GM23338 (cell line): ENCODE measurements at regions not wholly inside any gene's neighbourhood (a gene's known extent, or its start where the extent isn't known, plus 50 kb on each side); places are given as distances from the start of the nearest gene placed in this dataset.

Experiments
- ATAC-seq: fragments of 200-7000 bp; cut with Tn5 transposase; 3 replicates; pipeline ENCODE4 v1.9.1; 2020
- DNase-seq: peaks from one replicate; pipeline ENCODE4 v3.0.0-alpha.2; 2015; ENCODE audit warnings: low spot score
- H2AFZ ChIP-seq: fragments of 200-600 bp; sonication (generic); 2 replicates; pipeline ENCODE4 v1.8.0; 2016; ENCODE audit warnings: antibody characterized with exemption, mild to moderate bottlenecking, moderate library complexity
- H3F3A ChIP-seq: fragments of 200-600 bp; sonication (generic); replicated peaks from 2 replicates; pipeline ENCODE4 v1.8.0; 2017; ENCODE audit warnings: antibody characterized with exemption, mixed run types, low read depth
- H3K27ac ChIP-seq: fragments of 200-600 bp; sonication (generic); 2 replicates; pipeline ENCODE4 v1.6.1; 2016; ENCODE audit warnings: low read depth
- H3K27me3 ChIP-seq: fragments of 200-600 bp; sonication (generic); 2 replicates; pipeline ENCODE4 v1.8.0; 2016; ENCODE audit warnings: mild to moderate bottlenecking, mixed run types, moderate library complexity; ENCODE audit not compliant: insufficient read depth
- H3K36me3 ChIP-seq: fragments of 200-600 bp; sonication (generic); 2 replicates; pipeline ENCODE4 v1.8.0; 2016; ENCODE audit warnings: mild to moderate bottlenecking; ENCODE audit not compliant: insufficient read depth
- H3K4me1 ChIP-seq: fragments of 200-600 bp; sonication (generic); 2 replicates; pipeline ENCODE4 v1.8.0; 2016; ENCODE audit warnings: mild to moderate bottlenecking, moderate library complexity; ENCODE audit not compliant: insufficient read depth
- H3K4me2 ChIP-seq: fragments of 200-600 bp; sonication (generic); 2 replicates; pipeline ENCODE4 v1.7.1; 2017; ENCODE audit warnings: mixed run types
- H3K4me3 ChIP-seq: fragments of 200-600 bp; sonication (generic); 2 replicates; pipeline ENCODE4 v1.6.1; 2016; ENCODE audit warnings: mixed run types
- H3K79me2 ChIP-seq: fragments of 200-600 bp; sonication (generic); replicated peaks from 2 replicates; pipeline ENCODE4 v1.8.0; 2017; ENCODE audit warnings: mild to moderate bottlenecking; ENCODE audit not compliant: insufficient read depth
- H3K9me2 ChIP-seq: fragments of 200-600 bp; sonication (generic); 2 replicates; pipeline ENCODE4 v1.8.0; 2017; ENCODE audit not compliant: insufficient read depth
- H4K20me1 ChIP-seq: fragments of 200-600 bp; sonication (generic); replicated peaks from 2 replicates; pipeline ENCODE4 v1.8.0; 2017; ENCODE audit warnings: mild to moderate bottlenecking; ENCODE audit not compliant: insufficient read depth
- H3K27ac Mint-ChIP-seq: 2 replicates; pipeline ENCODE4 v1.8.0; 2020; ENCODE audit warnings: inconsistent platforms, mild to moderate bottlenecking, moderate library complexity, mixed read lengths
- H3K27me3 Mint-ChIP-seq: 3 replicates; pipeline ENCODE4 v1.8.0; 2022; ENCODE audit warnings: low read depth, mild to moderate bottlenecking, moderate library complexity, mixed read lengths, inconsistent platforms; ENCODE audit not compliant: insufficient read depth, poor library complexity
- H3K36me3 Mint-ChIP-seq: 3 replicates; pipeline ENCODE4 v1.8.0; 2021; ENCODE audit warnings: low read depth, mild to moderate bottlenecking, inconsistent platforms, moderate library complexity, mixed read lengths
- H3K4me1 Mint-ChIP-seq: 3 replicates; pipeline ENCODE4 v1.8.0; 2020; ENCODE audit warnings: mild to moderate bottlenecking, inconsistent platforms, mixed read lengths
- H3K4me3 Mint-ChIP-seq: 3 replicates; pipeline ENCODE4 v1.8.0; 2021; ENCODE audit warnings: moderate library complexity, mild to moderate bottlenecking, inconsistent platforms, mixed read lengths
- H3K9me3 Mint-ChIP-seq: 3 replicates; pipeline ENCODE4 v1.8.0; 2020; ENCODE audit warnings: moderate library complexity, mild to moderate bottlenecking, inconsistent platforms, mixed read lengths
- CREB1 ChIP-seq: fragments of 250-450 bp; sonication (Bioruptor Pico); IDR thresholded peaks from 2 replicates; pipeline ENCODE4 v1.5.0; 2020; ENCODE audit warnings: low read depth, mild to moderate bottlenecking, moderate library complexity
- CTCF ChIP-seq, 2 experiments: fragments of 200-600 bp in 1 of 2; sonication (generic) in 1 of 2; conservative IDR thresholded peaks; 2 replicates each; pipeline versions ENCODE4 v1.5.1 to v1.6.1; 2016 to 2017; ENCODE audit warnings: antibody characterized with exemption in 2 of 2, low read depth in 2 of 2, mild to moderate bottlenecking in 2 of 2, moderate library complexity in 1 of 2
- EZH2 ChIP-seq: fragments of 200-600 bp; sonication (generic); IDR thresholded peaks from one replicate; pipeline ENCODE4 v1.8.0; 2017; ENCODE audit warnings: antibody characterized with exemption, mild to moderate bottlenecking, low read depth; ENCODE audit not compliant: unreplicated experiment
- EZH2phosphoT487 ChIP-seq: fragments of 200-600 bp; sonication (generic); IDR thresholded peaks from one replicate; pipeline ENCODE4 v1.8.1; 2018; ENCODE audit warnings: antibody characterized with exemption; ENCODE audit not compliant: unreplicated experiment
- NANOG ChIP-seq: IDR thresholded peaks from 2 replicates; pipeline ENCODE4 v1.6.1; 2016; ENCODE audit warnings: antibody characterized with exemption, borderline replicate concordance
- REST ChIP-seq: IDR thresholded peaks from one replicate; pipeline ENCODE4 v1.6.1; 2018; ENCODE audit warnings: antibody characterized with exemption; ENCODE audit not compliant: unreplicated experiment
- ZNF331 ChIP-seq: fragments of 250-450 bp; sonication (Bioruptor Pico); IDR thresholded peaks from 2 replicates; pipeline ENCODE4 v1.5.0; 2020; ENCODE audit warnings: low read depth, mild to moderate bottlenecking, moderate library complexity
- ZNF462 ChIP-seq: fragments of 250-450 bp; sonication (Bioruptor Pico); IDR thresholded peaks from 2 replicates; pipeline ENCODE4 v1.5.0; 2020; ENCODE audit warnings: mild to moderate bottlenecking, moderate library complexity

- Histone ChIP-seq H3K4me3 (no peak overlapping the region), H3K27me3 (no peaks in the 10 kb centered on the region), H3F3A (no peaks in the 10 kb centered on the region), H3K79me2 (no peaks in the 10 kb centered on the region), H3K36me3 (no peaks in the 10 kb centered on the region), H2AFZ (no peak overlapping the region), H3K9me2 (no peaks in the 10 kb centered on the region), H3K4me1 (no peaks in the 10 kb centered on the region), H3K27ac (no peak overlapping the region), H3K4me2 (no peak overlapping the region), H4K20me1 (no peaks in the 10 kb centered on the region)
- Mint-ChIP-seq H3K27ac (no peak overlapping the region), H3K9me3 (no peaks in the 10 kb centered on the region), H3K36me3 (no peaks in the 10 kb centered on the region), H3K27me3 (no peaks in the 10 kb centered on the region), H3K4me1 (peaks cover 6% of the 10 kb centered on the region), H3K4me3 (no peak overlapping the region)
- ATAC-seq (no peak), DNase-seq (no peak)
- TF ChIP-seq EZH2 = no peak
- TF ChIP-seq CREB1 (CRISPR knock-in tag) = no peak
- TF ChIP-seq CTCF (conservative IDR thresholded peaks at IDR 0.05; ENCODE audit: low read depth in 2 of 2) = no peak
These were observed 358.5 kb downstream of the RPS24 start for GRCh38 chr10:78392197-78392596.

GRCh38 chr10:78393094-78393493 is 359.4 kb downstream of the RPS24 start:
- H3K4me3 ChIP-seq = no peak overlapping the region
- H3K27ac Mint-ChIP-seq = no peak overlapping the region
- ATAC-seq (no peak), DNase-seq (no peak)
- H3K9me2 ChIP-seq = no peaks in the 10 kb centered on the region
- H3K27ac ChIP-seq = no peak overlapping the region
- H3K36me3 ChIP-seq = no peaks in the 10 kb centered on the region
- H3K9me3 Mint-ChIP-seq = no peaks in the 10 kb centered on the region
- H3F3A ChIP-seq = no peaks in the 10 kb centered on the region
- no peak overlapping the region for H3K4me3 Mint-ChIP-seq
- no peak overlapping the region for H2AFZ ChIP-seq
- H4K20me1 ChIP-seq = no peaks in the 10 kb centered on the region
- H3K4me2 ChIP-seq = no peak overlapping the region
- H3K27me3 ChIP-seq = no peaks in the 10 kb centered on the region
- H3K36me3 Mint-ChIP-seq = no peaks in the 10 kb centered on the region
- H3K27me3 Mint-ChIP-seq = peaks cover 3% of the 10 kb centered on the region
- H3K4me1 ChIP-seq = no peaks in the 10 kb centered on the region
- H3K79me2 ChIP-seq = no peaks in the 10 kb centered on the region
- H3K4me1 Mint-ChIP-seq = peaks cover 8% of the 10 kb centered on the region
- TF ChIP-seq ZNF462 (CRISPR knock-in tag) (no peak), REST (no peak), ZNF331 (CRISPR knock-in tag) (no peak), CTCF (conservative IDR thresholded peaks at IDR 0.05; ENCODE audit: low read depth in 2 of 2) (no peak), NANOG (no peak), EZH2phosphoT487 (no peak), EZH2 (no peak)
